ENCODE measurements at regions not wholly inside any gene's neighbourhood (a gene's known extent, or its start where the extent isn't known, plus 50 kb on each side); places are given as distances from the start of the nearest gene placed in this dataset.

DNA sequence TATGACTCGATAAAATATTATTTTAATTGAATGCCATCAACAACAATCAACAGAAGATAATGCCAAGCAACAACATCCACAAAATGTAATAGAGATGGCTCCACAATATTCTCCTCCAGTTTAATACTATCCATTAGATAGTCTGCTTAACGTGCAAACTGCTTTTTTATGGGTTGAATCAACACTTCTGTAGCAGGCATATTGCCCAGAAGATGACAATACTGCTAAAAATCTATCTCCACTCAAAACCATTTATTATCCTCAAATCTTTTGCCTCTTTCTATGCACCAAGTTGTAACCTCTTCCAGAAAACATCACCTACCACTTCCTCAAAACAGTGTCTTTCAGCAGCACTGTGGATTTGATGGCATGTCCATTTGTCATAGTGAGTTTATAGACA lies 295.7 kb upstream of the LMCD1 start:
- no peak for DNase-seq

DNA sequence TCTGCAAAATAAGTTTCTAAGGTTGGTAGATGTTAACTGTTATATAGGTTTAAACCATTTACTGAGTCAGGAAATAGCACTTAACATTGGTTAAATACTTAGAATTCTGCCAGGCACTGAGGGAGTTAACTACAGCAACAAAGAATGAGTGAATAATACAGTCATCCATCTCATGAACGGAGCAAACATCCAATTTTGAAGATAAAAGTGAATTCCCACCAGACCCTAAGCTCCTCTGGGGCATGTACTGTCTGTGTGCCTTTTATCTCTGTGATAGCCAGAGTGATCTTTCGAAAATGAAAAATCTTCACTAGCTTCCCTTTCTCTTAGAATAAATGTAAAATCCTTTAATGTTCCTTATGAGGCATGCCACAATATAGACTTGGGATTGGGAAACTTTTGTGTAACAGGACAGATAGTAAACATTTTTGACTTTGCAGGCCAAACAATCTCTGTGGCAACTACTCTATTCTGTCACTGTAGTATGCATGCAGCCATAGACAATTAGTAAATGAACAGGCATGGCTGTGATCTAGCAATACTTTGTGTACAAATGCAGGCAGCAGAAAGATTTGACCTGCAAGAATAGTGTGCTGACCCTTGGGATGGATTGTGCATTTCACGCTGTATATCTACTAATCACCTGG lies 294.5 kb upstream of the LMCD1 start:
- DNase-seq, result no peak

DNA sequence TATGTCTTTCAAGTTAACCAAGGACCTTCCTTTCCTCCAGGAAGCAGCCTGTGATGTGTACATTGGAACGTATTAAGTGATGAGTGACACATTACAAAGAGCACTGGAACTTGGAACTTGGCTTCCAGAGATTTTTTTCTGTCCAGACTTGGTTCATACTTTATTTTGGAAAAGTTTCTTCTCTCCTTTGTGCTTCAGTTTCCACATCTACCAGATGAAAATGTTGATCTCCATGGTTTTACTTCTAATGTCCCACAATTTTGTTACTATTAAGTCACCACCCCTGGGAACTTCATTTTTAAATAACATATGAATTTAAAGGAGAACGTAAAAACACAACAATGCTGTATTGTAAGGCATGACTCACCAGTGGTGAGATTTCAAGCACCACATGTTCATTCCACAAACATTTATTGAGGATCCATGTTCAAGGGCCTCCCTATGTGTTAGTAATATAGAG lies 290.7 kb upstream of the LMCD1 start:
- DNase-seq, result no peak

DNA sequence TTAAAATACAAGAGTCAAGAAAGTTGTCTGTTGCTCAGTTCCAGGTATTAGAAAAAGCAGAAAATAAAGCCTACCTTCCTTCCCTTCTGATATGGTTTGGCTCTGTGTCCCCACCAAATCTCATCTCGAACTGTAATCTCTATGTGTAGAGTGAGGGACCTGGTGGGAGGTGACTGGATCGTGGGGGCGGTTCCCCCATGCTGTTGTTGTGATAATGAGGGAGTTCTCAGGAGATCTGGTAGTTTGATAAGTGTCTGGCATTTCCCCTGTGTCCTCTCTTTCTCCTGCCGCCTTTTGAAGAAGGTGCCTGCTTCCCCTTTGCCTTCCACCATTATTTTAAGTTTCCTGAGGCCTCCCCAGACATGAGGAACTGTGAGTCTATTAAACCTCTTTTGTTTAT lies 288.8 kb upstream of the LMCD1 start:
- no peak for DNase-seq

DNA sequence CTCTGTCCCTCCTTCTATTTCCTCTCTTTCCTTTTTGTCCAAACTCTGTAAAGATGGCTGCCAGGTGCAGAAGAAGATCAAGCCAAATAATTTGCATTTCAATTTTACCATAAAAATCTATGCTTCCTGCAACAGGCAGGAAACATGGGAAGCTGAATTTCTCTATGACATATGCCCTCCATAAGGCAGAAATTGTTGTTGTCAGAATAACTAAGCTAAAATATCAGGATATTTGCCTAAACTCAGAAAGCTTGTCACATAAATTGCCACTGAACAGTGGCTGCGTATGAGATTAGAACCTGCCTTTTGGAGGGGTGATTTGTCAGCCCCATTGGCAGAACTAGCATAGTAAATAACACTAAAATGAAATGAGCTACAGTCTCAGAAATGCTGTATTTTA lies 288.3 kb upstream of the LMCD1 start:
- DNase-seq, result no peak

DNA sequence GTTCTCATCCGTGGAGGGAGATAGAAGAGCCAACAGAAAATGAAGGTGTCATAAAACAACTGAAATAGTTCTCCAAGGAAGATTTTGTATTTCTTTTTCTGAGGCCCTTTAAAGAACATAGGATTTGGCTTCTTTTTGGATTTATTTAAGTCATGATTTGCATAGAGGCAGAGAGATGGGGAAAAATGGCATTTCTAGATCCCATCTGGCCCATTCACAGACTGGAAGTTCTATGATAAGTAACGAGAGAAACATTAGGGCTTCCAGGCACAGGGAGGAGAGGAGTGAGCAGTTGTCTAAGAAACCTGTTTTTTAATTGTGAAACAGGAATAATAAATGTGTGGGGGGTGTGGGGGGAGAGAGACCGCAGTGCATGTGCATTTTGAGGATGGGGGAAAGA lies 285.8 kb upstream of the LMCD1 start:
- DNase-seq, result no peak

DNA sequence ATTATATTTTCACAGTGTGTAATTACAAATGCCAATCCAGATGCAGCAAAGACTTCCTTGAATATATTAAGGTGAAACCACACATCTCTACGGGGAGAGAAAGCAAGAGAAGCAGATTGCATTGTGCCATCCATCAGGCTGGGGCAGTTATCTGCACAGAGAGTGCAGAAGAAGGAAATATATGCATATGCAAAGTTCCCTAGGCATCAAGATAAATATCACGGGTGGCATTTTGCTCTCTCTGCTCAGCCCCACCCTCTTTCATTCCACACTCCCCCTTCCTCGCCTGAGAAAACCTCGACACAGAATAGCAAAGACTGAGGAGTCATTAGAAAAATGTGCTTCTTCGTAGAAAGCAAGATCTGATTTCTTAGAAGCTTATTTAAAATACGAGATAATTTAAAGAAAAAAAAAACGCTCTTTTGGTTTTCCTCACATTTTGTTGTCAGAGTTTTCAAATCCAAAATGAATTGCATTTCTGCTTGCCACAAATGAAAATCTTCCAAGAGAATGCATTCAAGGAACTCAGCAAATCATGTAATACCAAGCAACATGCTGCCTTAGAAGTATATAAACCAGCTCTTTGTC lies 283.2 kb upstream of the LMCD1 start:
- no peak for DNase-seq

DNA sequence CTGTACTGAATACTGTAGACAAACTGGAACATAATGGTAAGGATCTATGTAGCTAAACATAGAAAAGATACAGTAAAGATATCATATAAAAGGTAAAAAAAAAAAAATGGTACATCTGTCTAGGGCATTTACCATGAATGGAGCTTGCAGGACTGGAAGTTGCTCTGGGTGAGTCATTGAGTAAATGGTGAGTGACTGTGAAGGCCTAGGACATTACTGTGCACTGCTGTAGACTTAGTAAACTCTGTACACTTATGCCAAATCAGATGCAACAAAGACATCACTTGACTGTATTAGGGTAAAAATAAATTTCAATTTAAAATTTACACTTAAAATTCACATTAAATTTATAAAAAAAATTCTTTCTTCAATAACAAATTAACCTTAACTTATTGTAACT lies 281.3 kb upstream of the LMCD1 start:
- no peak for DNase-seq

DNA sequence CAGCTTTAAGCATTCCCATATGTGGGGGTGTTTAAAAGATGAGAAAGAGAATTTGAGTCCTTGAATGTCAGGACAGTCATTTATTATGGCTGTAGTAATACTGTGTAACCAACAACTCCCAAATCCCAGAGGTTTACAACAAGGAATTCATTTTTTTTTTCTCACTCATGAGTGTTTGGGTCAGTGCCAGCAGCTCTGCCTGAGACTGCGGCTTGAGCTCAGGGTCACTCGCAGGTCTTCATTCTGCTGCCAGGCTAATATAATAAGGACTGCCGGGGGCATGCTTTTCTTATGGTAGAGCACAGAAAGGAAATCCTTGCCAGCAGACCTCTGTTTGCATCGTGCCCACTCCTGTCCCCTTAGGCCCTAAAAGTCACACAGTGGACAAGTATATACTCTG lies 277.9 kb upstream of the LMCD1 start:
- DNase-seq, result no peak

DNA sequence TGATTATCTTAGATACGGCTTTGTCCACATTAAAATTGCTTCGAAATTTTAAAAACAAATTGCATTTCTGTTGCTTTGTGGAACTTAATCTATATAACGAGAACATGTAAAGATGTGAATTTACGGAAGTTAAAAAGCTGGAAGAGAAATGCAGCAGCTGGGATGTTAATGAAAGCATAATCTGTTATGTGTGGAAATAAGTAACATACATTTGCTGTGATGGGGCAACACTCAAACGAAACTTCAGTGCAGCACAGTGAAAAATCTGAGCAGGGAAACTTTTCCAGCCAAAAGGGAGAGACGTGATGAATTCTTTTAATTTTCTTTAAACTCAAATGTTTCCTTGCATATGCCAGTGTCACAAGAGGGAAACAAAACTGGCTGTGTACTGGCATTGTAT lies 276.7 kb upstream of the LMCD1 start:
- DNase-seq, result no peak

DNA sequence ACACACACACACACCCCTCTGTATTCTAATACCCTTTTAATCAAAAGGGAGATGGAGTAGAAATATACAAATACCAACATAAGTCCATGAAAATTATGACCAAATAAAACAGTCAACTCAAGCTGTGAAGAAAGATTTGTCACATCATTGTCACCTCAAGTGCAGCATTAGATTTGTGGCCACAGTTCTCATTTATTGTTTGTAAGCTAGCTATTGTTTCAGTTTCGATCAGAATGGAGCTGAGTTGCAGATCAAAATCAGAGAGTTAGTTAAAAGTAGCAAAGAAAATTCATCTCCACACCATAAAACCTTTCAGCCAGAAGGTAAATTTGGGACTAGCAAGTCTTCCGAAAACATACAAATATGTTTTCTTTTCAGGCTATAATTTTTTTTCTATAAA lies 267.7 kb upstream of the LMCD1 start:
- DNase-seq, result no peak

DNA sequence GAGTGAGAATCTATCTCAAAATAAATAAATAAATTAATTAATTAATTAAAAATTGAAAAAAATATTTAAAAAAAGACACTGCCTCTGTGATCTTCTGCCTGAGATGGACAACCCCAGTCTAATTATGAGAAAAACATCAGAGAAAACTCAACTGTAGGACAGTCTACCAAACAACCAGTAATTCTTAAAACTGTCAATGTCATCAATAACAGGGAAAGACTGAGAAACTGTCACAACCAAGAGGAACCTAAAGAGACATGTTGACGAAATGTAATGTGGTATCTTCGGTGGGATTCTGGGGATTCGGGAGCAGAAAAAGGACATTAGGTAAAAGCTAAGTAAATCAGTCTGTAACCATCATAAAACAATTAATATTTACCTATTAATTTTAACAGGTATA lies 265.4 kb upstream of the LMCD1 start:
- DNase-seq, result no peak

DNA sequence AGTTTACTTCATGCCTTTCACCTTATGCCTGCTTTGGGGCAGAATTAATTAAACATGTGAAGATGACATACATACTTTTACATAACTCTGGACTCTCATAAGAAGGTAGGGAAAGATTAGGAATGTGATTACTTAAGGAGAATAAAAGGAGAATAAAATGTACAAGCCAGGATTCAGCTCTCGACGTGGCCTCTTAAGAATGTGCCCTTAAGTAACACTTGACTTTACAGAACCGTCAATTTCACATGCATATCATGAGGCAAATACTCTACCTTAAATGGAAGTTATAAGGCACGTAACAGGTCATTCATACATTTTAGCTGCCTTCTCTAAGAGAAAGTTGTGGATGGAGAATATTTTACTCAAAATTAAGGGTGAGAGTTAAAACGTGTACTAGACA lies 263.7 kb upstream of the LMCD1 start:
- no peak for DNase-seq

DNA sequence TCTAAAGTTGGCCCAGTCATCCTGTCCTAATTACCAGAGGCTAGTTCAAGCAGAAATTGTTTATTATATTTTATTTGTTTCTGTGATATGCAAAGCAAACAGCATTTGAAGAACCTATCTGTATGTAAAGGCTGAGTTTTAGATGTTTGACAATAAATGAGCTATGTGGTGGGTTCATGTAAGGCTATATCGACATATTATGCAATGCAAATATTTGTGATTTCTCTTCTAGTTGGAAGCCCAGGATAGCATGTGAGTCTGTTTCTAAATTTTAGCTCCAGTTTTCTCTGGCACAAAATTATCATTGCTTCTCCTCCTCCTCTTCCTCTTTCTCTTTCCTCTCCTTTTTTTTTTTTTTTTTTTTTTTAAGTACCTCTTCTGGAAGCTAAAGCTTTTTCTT lies 263.2 kb upstream of the LMCD1 start:
- DNase-seq, result no peak

DNA sequence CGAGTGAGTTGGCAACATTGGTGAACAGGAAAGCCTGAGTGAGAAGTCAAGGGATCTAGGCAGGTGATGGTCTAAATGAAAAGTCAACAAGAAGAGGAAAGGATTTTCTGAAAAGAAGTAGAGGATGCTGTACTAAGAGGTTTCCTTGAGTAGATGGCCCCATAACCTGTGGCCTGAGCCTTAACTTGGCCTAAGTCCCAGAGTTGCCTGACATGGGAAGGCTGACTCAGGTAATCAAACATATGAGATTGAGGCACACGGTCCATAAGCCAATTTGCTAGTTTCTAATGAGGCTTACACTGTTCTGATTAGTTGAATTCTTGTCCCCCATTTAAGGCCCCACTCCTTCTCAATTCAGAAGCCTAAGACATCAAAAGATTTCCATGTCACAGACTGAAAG lies 262.5 kb upstream of the LMCD1 start:
- DNase-seq, result no peak

DNA sequence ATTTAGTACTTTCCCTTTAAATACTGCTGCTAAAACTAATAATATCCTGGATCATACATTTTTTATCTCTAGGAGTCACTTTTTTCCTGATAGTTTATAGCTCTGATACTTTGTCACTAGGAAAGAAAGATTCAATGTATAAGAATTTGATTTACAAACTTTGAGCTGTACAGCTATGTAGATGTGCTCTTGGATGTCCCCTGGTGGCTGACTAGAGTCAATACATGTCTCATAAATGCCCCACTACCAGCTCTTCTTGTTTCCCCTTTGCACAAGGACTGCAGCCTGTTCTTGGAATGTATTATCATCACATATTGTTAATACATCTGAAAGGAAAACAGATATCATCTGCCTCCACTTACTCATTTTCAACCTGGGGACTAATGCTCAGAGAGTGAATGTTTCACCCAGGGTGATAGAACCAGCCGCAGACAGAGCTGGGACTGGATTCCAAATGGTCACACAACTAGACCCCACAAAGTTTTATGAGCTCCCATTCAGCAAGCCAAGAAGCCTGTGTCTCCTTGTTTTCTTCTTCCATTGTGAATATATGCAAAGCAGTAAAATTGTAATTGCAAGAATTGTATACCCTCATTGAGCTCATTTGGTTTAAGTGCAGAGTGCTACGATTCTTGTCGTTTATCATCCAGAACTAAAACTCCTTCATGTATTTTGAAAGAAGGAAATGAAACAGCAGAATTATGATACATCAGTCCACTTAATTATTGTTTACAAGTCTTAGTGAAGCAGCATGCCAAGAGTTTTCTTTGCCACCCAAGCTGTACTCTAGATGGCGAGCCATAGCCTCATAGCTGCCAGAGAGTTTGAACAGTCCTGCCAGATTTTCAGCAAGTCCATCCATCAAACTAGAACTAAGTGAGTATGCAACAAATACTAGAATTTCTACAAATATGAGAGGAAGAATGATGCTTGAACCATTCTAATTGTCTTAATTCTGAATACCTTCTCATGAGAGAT lies 261.6 kb upstream of the LMCD1 start:
- DNase-seq, result no peak

DNA sequence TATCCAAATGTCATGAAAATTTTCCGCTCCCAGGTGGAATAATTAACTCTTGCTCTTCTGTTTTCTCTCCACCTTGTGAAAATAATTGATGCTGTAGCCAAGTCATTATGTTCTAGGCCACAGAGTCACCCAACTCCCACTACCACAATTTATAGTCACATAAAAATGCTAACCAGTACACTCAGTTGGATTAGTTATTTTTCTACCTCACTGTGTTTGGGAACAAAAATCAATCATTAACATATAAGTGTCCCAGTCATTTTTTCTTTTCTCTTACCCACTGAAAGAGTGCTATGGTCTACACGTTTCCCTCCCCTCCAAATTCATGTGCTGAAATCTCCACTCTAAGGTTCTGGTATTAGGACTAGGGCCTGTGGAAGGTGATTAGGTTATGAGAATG lies 255.6 kb upstream of the LMCD1 start:
- DNase-seq, result no peak

DNA sequence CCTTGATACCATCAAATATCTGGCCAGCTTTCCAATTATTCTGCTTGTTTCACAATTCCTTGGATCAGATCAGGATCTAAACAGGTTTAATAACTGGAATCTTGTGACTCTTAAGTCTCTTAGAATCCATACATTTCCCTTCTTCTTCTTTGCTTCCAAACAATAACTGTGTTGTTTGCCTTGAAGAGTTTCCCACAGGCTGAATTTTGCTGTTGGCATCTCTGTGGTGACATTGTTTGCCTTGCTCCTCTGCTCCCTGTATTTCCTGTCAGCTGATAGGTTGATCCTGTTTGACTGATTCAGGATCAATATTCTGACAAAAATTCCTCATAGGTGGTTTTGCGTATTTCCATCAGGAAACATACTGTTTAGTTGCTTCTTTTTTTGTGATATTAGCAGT lies 248.4 kb upstream of the LMCD1 start:
- DNase-seq, result no peak

DNA sequence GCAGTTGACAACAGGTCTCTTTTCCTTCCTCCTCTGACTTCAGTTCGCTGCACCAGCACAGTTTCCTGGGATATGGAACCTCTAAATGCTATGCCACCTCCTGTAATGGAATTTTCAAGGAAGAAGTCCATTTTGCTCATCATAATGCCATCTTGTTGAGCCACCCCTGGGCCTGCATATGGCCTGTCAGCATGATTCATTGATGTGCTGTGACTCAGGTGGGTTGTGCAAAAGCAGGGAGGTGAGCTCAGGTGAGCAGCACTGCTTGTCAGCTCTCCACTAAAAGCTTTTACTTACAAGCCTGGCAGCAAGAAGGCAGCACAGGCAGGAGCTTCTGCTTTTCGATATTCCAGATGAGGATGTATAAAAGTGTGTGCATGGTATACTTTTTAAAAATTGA lies 247.1 kb upstream of the LMCD1 start:
- no peak for DNase-seq

DNA sequence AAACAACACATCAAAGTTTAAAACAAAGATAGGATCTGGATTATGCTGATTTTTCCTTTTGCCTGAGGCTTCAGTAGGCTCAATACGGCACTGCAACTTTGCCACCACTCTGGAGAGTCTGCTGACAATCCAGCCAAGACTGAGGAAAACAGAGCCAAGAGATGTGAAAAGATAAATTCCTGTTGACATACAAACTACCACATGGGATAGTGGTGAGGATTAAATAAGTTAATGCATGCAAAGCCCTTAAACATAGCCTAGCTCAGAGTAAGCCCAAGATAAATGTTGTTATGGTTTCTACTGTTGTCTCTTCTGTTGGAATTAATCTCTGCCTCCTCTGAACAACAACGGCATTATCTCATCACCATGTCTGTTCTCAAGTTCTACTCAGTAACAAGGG lies 245.9 kb upstream of the LMCD1 start:
- DNase-seq, result no peak

DNA sequence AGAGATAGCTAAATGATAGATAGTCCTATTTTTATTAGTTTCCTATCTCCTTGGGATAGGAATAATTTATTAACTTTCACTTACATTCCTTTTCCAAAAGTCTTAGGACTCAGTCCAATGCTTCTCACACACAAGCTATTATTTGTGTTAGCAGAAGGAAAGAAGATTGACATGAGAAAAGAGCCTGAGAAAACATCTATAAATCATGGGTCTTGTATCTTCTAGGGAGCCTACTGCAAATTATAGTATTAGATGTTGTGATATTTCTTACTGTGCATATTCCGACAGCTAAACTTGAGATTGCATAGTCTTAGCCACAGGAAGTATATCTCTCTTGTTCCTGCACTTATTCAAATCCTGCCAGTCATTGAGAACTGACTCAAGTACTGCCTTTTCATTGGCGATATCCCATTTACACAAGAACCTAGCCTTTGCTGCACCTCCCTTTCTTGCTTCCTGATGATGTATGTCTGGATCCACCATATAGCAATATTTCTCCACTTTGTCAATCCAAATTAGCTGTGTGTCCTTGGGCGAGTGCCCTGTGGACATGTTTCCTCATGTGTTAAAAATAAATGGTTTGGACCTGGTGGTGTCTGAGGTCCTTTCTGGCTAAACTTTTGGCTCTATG lies 245.1 kb upstream of the LMCD1 start:
- no peak for DNase-seq

DNA sequence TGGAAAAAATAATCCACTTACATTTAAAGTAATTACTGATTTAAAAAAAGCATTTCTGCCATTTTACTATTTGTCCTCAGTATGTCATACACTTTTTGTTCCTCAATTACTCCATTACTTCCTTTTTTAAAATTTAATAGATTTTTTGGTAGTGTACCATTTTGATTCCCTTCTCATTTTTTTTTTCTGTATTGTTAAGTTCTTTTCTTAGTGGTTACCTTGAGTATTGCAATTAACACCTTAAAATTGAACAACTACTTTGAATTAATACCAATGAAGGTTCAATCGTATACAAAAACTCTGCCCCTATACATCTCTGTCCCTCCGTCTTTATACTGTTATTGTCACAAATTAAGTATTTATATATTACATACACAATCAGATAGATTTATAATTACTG lies 240.6 kb upstream of the LMCD1 start:
- no peak for DNase-seq

DNA sequence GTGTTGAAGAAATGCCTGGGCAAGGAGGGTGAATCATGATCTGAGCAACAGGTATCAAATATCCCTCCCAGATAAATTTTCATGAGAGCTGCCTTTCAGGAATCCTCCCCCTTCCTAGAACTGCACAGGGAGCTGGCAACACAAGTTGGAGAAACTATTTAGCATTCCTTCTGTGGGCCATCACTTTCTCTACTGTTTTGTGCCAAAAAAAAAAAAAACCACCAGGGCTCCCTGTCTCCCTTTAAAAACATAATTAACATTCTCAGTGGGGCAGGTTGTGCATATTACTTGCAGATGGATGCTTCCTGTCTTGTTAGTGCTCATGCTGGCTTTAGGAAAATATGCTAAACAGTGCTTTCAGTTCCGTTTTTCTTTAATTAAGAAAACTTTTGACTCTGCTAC lies 234.9 kb upstream of the LMCD1 start:
- DNase-seq, result no peak

DNA sequence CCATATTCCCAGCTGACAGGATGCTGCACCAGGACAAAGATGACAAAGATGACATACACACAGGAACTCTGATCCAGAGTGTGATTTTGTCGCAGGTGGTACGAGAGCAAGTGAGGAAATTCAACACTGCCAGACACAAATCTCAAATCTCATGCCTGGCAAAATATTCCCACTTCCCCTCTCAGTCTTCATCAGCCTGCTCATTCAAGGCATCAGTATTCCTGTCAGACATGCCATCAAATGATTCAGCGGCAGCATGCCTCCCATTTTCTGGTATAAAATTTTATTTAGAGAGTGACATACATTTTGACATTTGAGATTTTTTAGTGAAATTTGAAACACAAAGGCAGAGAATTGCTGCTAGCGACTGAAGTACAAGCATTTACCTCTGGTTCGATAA lies 228.1 kb upstream of the LMCD1 start:
- no peak for DNase-seq

All from CD4-positive, alpha-beta T cell treated with Interleukin-15 for 1 hour (primary cell).